Activated CD8-positive, alpha-beta T cell treated with anti-CD3 and anti-CD28 coated beads for 36 hours (primary cell): ENCODE measurements at regions not wholly inside any gene's neighbourhood (a gene's known extent, or its start where the extent isn't known, plus 50 kb on each side); places are given as distances from the start of the nearest gene placed in this dataset.
"Not testable (repeated sequence)": the region's sequence is repeated elsewhere in the genome, so short reads cannot be mapped to it uniquely, and the experiment has no call there.

Source experiments
- ATAC-seq: fragments of 200-7000 bp; cut with Tn5 transposase; one replicate; pipeline ENCODE4 v1.10.0; 2021; ENCODE audit warnings: mild to moderate bottlenecking, moderate library complexity
- CTCF ChIA-PET: fragments of 350-600 bp; sonication (Branson Sonifier 250); formaldehyde crosslinking; loops from one replicate; lab custom pipeline; 2021; ENCODE audit warnings: antibody characterized with exemption; lab: Charles Lee
- POLR2A ChIA-PET: fragments of 350-600 bp; sonication (Branson Sonifier 250); formaldehyde crosslinking; loops from one replicate; lab custom pipeline; 2021; ENCODE audit warnings: antibody characterized with exemption; lab: Charles Lee
- DNase-seq: peaks from one replicate; pipeline ENCODE4 v3.0.0-alpha.2; 2020
- H3K27ac Mint-ChIP-seq: one replicate; pipeline ENCODE4 v1.8.0; 2021; ENCODE audit warnings: mild to moderate bottlenecking, mixed read lengths
- H3K27me3 Mint-ChIP-seq: one replicate; pipeline ENCODE4 v1.8.0; 2021; ENCODE audit warnings: mixed read lengths
- H3K36me3 Mint-ChIP-seq: one replicate; pipeline ENCODE4 v1.8.0; 2021; ENCODE audit warnings: low read depth, mixed read lengths
- H3K4me1 Mint-ChIP-seq: one replicate; pipeline ENCODE4 v1.8.0; 2021; ENCODE audit warnings: low read depth, mixed read lengths
- H3K4me3 Mint-ChIP-seq: one replicate; pipeline ENCODE4 v1.8.0; 2021; ENCODE audit warnings: mild to moderate bottlenecking, moderate library complexity, mixed read lengths
- H3K9me3 Mint-ChIP-seq: one replicate; pipeline ENCODE4 v1.8.0; 2021; ENCODE audit warnings: mixed read lengths
- CTCF ChIP-seq: fragments of 200-600 bp; IDR thresholded peaks from one replicate; pipeline ENCODE4 v1.8.0; 2022; ENCODE audit warnings: antibody characterized with exemption, mild to moderate bottlenecking
- intact Hi-C: fragments of 100-400 bp; cut with micrococcal nuclease; formaldehyde crosslinking; loops from one replicate; pipeline ENCODE4 v1.10.0; 2022

GRCh38 chr4:72715299-72715698, 146.3 kb upstream of the ADAMTS3 start:
- no peaks in the 10 kb centered on the region for H3K36me3 Mint-ChIP-seq
- no peak overlapping the region for H3K27ac Mint-ChIP-seq
- H3K9me3 Mint-ChIP-seq = no peaks in the 10 kb centered on the region
- ATAC-seq = no peak
- POLR2A ChIA-PET = no interaction called here
- H3K4me1 Mint-ChIP-seq = no peaks in the 10 kb centered on the region
- no peak overlapping the region for H3K4me3 Mint-ChIP-seq
- CTCF ChIA-PET = interaction anchor here (1.1 kb wide), 1 partner anchor 13 kb away, joined by 4 read pairs; no protein-coding TSS in a partner anchor
- no peak for DNase-seq
- intact Hi-C loops = no loop called here
- TF ChIP-seq CTCF = no peak
- H3K27me3 Mint-ChIP-seq = peaks cover 8% of the 10 kb centered on the region

- H3K4me1 Mint-ChIP-seq = no peaks in the 10 kb centered on the region
- no peak for ATAC-seq
- no peak overlapping the region for H3K27ac Mint-ChIP-seq
- H3K27me3 Mint-ChIP-seq = peaks cover 8% of the 10 kb centered on the region
- no peaks in the 10 kb centered on the region for H3K9me3 Mint-ChIP-seq
- ChIA-PET POLR2A (no interaction called here), CTCF (no interaction called here)
- TF ChIP-seq CTCF = no peak
- intact Hi-C loops = no loop called here
- no peak overlapping the region for H3K4me3 Mint-ChIP-seq
- no peak for DNase-seq
- H3K36me3 Mint-ChIP-seq = no peaks in the 10 kb centered on the region
Measured at GRCh38 chr4:72714482-72715279, 145.7 kb upstream of the ADAMTS3 start.

GRCh38 chr4:72712997-72713396, 144.0 kb upstream of the ADAMTS3 start:
- CTCF ChIA-PET = no interaction called here
- Mint-ChIP-seq H3K27me3 (peaks cover 8% of the 10 kb centered on the region), H3K27ac (no peak overlapping the region), H3K36me3 (no peaks in the 10 kb centered on the region), H3K4me1 (no peaks in the 10 kb centered on the region), H3K9me3 (no peaks in the 10 kb centered on the region), H3K4me3 (no peak overlapping the region)
- no peak for TF ChIP-seq CTCF
- DNase-seq (no peak), ATAC-seq (no peak)
- POLR2A ChIA-PET = no interaction called here
- intact Hi-C loops = no loop called here

- H3K27me3 Mint-ChIP-seq = peaks cover 4% of the 10 kb centered on the region
- no peaks in the 10 kb centered on the region for H3K4me1 Mint-ChIP-seq
- TF ChIP-seq CTCF = no peak
- POLR2A ChIA-PET = no interaction called here
- H3K4me3 Mint-ChIP-seq = no peak overlapping the region
- no peaks in the 10 kb centered on the region for H3K36me3 Mint-ChIP-seq
- H3K27ac Mint-ChIP-seq = no peak overlapping the region
- intact Hi-C loops = no loop called here
- DNase-seq = no peak
- CTCF ChIA-PET = no interaction called here
- no peak for ATAC-seq
- H3K9me3 Mint-ChIP-seq = no peaks in the 10 kb centered on the region
Measured at GRCh38 chr4:72709475-72709874, 140.5 kb upstream of the ADAMTS3 start.

- CTCF ChIA-PET = no interaction called here
- DNase-seq (no peak), ATAC-seq (no peak)
- no peaks in the 10 kb centered on the region for H3K4me1 Mint-ChIP-seq
- peaks cover 1% of the 10 kb centered on the region for H3K27me3 Mint-ChIP-seq
- POLR2A ChIA-PET = no interaction called here
- intact Hi-C loops = no loop called here
- no peak overlapping the region for H3K4me3 Mint-ChIP-seq
- no peaks in the 10 kb centered on the region for H3K9me3 Mint-ChIP-seq
- no peak overlapping the region for H3K27ac Mint-ChIP-seq
- TF ChIP-seq CTCF = no peak
- no peaks in the 10 kb centered on the region for H3K36me3 Mint-ChIP-seq
Measured at GRCh38 chr4:72706684-72707083, 137.7 kb upstream of the ADAMTS3 start.

GRCh38 chr4:72704925-72705640, 136.1 kb upstream of the ADAMTS3 start:
- POLR2A ChIA-PET, H3K27me3 Mint-ChIP-seq, H3K27ac Mint-ChIP-seq, DNase-seq, H3K36me3 Mint-ChIP-seq, H3K4me1 Mint-ChIP-seq, H3K9me3 Mint-ChIP-seq, H3K4me3 Mint-ChIP-seq, ATAC-seq, CTCF ChIA-PET: not testable (repeated sequence)
- intact Hi-C loops = loop anchor here (5.0 kb wide), 1 partner anchor 312 kb away; no protein-coding TSS in a partner anchor
